ENCODE measurements at regions not wholly inside any gene's neighbourhood (a gene's known extent, or its start where the extent isn't known, plus 50 kb on each side); places are given as distances from the start of the nearest gene placed in this dataset.

DNA sequence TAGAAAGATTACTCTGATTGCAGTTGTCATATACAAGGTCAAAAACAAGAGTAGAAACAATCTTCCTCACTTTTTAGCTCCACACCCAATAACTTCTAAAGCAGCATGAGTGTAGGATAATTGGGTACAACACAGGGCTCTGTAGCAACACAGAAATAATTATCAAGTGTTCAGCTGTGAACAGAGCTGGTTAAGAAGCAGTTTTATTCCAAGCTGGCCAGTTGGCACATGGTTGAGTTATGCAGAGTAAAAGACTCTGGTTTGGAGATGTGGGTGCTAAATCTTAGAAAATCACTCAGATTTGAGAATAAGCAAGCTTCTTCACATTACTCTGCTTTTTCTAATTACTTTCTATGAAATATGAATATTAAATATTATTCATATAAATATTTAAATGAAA, 118.5 kb downstream of the KIF2B start:
- DNase-seq, result no peak
- no peaks in the 10 kb centered on the region for H3K27me3 ChIP-seq
- TF ChIP-seq, protein P1, sequence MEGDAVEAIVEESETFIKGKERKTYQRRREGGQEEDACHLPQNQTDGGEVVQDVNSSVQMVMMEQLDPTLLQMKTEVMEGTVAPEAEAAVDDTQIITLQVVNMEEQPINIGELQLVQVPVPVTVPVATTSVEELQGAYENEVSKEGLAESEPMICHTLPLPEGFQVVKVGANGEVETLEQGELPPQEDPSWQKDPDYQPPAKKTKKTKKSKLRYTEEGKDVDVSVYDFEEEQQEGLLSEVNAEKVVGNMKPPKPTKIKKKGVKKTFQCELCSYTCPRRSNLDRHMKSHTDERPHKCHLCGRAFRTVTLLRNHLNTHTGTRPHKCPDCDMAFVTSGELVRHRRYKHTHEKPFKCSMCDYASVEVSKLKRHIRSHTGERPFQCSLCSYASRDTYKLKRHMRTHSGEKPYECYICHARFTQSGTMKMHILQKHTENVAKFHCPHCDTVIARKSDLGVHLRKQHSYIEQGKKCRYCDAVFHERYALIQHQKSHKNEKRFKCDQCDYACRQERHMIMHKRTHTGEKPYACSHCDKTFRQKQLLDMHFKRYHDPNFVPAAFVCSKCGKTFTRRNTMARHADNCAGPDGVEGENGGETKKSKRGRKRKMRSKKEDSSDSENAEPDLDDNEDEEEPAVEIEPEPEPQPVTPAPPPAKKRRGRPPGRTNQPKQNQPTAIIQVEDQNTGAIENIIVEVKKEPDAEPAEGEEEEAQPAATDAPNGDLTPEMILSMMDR (IDR thresholded peaks at IDR 0.05), result no peak
- peaks cover 0 to 2% (median 0%) of the 10 kb centered on the region in 11 donors for H3K9me3 ChIP-seq
- no peak for ATAC-seq
- no peak overlapping the region for H3K4me3 ChIP-seq
- no peak overlapping the region for H3K27ac ChIP-seq
- intact Hi-C loops (cut with DNase I), result loop anchor here in 1 of 10 donors (10.0 kb wide), 1 partner anchor 64 kb away; no protein-coding TSS in a partner anchor
- no peaks in the 10 kb centered on the region for H3K36me3 ChIP-seq
- no peaks in the 10 kb centered on the region for H3K4me1 ChIP-seq

DNA sequence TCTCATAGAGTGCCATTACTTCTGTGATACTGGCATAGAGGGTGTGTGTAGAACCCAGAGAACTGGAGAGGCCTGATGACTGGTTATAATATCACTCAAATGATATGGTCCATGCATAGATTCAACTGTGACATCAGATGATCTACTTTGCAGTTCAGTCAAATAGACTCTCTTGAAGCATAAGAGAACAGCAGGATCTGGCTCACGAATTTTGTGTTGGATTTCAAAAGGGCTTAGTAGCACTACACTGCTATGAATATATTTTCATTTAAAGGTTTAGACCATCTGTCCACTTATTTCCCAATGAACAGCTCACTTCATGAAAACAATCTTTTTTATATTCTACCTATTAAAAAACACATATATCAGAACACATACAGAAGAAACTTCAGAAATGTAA, 119.7 kb downstream of the KIF2B start:
- H3K27ac ChIP-seq, result no peak overlapping the region
- no peak for DNase-seq
- intact Hi-C loops (cut with DNase I), result loop anchor here in 1 of 10 donors (10.0 kb wide), 1 partner anchor 62 kb away; no protein-coding TSS in a partner anchor
- 45 to 48% methylated on average over 1 of the region's 1 CpG for WGBS, 2 donors
- no peak for ATAC-seq
- H3K36me3 ChIP-seq, result no peaks in the 10 kb centered on the region
- H3K4me1 ChIP-seq, result no peaks in the 10 kb centered on the region
- TF ChIP-seq, protein P1 (IDR thresholded peaks at IDR 0.05), result no peak
- no peaks in the 10 kb centered on the region for H3K27me3 ChIP-seq
- H3K4me3 ChIP-seq, result no peak overlapping the region
- H3K9me3 ChIP-seq, result peaks cover 0 to 2% (median 0%) of the 10 kb centered on the region in 11 donors

DNA sequence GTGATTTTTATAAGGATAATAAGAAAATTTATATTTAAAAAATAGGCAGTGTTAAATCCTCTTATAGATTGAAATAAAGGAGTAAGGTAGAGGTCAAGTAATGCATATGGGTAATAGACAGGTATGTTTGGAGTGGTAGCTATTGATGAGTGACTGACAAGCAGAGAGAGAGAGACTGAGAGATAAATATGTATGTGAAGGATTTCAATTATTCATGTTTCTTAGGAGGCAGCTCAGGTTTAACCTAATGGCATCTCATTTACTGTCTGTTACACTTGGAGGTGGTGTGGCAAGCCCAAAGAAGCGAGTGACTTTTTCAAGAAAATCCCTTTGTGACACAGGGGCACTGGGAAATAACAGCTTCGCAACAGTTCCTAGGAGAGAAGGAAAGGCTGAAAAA, 120.2 kb downstream of the KIF2B start:
- intact Hi-C loops (cut with DNase I), result loop anchor here in 1 of 10 donors (10.0 kb wide), 1 partner anchor 62 kb away; no protein-coding TSS in a partner anchor
- no peak overlapping the region for H3K4me3 ChIP-seq
- ATAC-seq (no peak), DNase-seq (no peak)
- H3K9me3 ChIP-seq, result peaks cover 0 to 2% (median 0%) of the 10 kb centered on the region in 11 donors
- no peaks in the 10 kb centered on the region for H3K36me3 ChIP-seq
- WGBS, 2 donors, result 78 to 80% methylated on average over 2 of the region's 2 CpGs
- no peak overlapping the region for H3K27ac ChIP-seq
- no peaks in the 10 kb centered on the region for H3K27me3 ChIP-seq
- TF ChIP-seq, protein P1 (IDR thresholded peaks at IDR 0.05), result no peak
- no peaks in the 10 kb centered on the region for H3K4me1 ChIP-seq

DNA sequence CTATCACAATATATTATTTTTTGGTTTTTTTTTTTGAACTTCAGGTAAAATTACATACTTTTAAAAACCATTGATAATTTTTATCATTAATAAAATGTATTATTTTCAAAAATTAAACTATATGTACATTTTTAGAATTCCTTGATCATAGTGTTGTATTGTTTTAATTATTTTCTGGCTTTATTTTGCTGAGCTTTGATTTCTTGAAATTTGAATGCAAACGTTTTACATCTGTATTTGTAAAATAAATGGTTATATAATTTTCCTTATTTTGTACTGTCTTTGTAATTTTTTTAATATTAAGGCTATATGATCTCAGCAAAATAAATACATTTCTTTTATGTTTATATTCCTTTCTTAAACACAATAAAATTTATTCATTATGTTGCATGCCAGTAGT, 125.6 kb downstream of the KIF2B start:
- ATAC-seq (no peak), DNase-seq (no peak)
- 36 to 40% methylated on average over 1 of the region's 1 CpG for WGBS, 2 donors
- Histone ChIP-seq H3K36me3 (no peaks in the 10 kb centered on the region), H3K27ac (no peak overlapping the region), H3K4me3 (no peak overlapping the region), H3K9me3 (peaks cover 0 to 33% (median 17%) of the 10 kb centered on the region in 11 donors), H3K27me3 (no peaks in the 10 kb centered on the region), H3K4me1 (no peaks in the 10 kb centered on the region)
- intact Hi-C loops (cut with DNase I), result loop anchor here in 1 of 10 donors (10.0 kb wide), 1 partner anchor 56 kb away; no protein-coding TSS in a partner anchor
- TF ChIP-seq, protein P1 (IDR thresholded peaks at IDR 0.05), result no peak

Data from heart right ventricle (tissue), 16 donors.